ENCODE measurements at regions not wholly inside any gene's neighbourhood (a gene's known extent, or its start where the extent isn't known, plus 50 kb on each side); places are given as distances from the start of the nearest gene placed in this dataset.

DNA sequence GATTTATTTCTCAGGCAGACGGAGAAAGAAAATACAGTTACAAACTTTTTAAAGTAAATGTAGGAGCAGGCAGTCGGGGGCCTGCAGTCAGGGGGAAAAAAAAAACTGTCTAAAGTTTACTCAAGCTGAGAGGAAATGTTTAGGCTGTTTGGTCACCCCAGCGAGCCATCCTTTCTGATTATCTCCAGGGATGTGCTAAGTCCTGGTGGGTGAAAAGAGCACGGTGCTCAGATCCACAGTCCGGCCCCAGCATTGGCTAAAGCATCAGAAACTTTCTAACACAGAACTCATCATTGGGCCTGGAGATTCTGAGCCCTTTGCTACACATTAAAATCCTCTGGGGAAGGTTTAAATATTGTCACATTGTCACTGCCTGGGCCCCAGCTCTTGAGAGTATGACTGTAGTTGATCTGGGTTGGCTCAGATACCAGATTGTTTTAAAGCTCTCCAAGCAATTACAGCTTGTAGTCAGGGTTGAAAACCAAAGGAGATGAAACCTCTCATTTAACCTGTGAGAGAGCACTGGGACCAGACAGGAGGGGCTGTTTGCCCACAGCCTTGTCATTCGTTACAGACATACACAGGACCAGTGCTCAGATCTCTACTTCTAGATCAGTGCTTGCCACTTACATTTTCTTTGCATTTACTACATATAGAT, 131.1 kb upstream of the HTR2A start:
- H3K27me3 ChIP-seq (ENCODE audit: control insufficient read depth in 1 of 2, insufficient read depth in 2 of 2, low read length in 2 of 2): no peaks in the 10 kb centered on the region
- TF ChIP-seq CBFB (CRISPR knock-in tag; IDR thresholded peaks at IDR 0.05) (no peak), GFI1 (CRISPR knock-in tag; IDR thresholded peaks at IDR 0.05; ENCODE audit: borderline replicate concordance) (no peak), ZNF766 (CRISPR knock-in tag; IDR thresholded peaks at IDR 0.05; ENCODE audit: borderline replicate concordance) (no peak), DNMT1 (CRISPR knock-in tag; IDR thresholded peaks at IDR 0.05) (no peak), ZFP1 (CRISPR knock-in tag; IDR thresholded peaks at IDR 0.05) (no peak), ATM (IDR thresholded peaks at IDR 0.05; ENCODE audit: borderline replicate concordance) (no peak), FIP1L1 (IDR thresholded peaks at IDR 0.05; ENCODE audit: borderline replicate concordance, insufficient read depth, low read depth, low read length) (no peak), ZNF335 (CRISPR knock-in tag; IDR thresholded peaks at IDR 0.05) (no peak), GATAD1 (CRISPR knock-in tag; IDR thresholded peaks at IDR 0.05) (no peak)
- TF ChIP-seq, protein P1, sequence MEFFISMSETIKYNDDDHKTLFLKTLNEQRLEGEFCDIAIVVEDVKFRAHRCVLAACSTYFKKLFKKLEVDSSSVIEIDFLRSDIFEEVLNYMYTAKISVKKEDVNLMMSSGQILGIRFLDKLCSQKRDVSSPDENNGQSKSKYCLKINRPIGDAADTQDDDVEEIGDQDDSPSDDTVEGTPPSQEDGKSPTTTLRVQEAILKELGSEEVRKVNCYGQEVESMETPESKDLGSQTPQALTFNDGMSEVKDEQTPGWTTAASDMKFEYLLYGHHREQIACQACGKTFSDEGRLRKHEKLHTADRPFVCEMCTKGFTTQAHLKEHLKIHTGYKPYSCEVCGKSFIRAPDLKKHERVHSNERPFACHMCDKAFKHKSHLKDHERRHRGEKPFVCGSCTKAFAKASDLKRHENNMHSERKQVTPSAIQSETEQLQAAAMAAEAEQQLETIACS (CRISPR knock-in tag; IDR thresholded peaks at IDR 0.05): no peak
- TF ChIP-seq, protein P2, sequence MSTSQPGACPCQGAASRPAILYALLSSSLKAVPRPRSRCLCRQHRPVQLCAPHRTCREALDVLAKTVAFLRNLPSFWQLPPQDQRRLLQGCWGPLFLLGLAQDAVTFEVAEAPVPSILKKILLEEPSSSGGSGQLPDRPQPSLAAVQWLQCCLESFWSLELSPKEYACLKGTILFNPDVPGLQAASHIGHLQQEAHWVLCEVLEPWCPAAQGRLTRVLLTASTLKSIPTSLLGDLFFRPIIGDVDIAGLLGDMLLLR (CRISPR knock-in tag; IDR thresholded peaks at IDR 0.05): no peak
- 2% methylated on average over 6 of the region's 6 CpGs for WGBS (ENCODE audit: low lambda C conversion rate)
- H3K4me3 ChIP-seq (replicated peaks in 1 of 3; ENCODE audit: insufficient read depth in 1 of 3, low read depth in 2 of 3, low read length in 3 of 3): no peak overlapping the region
- DNase-seq (ENCODE audit: low spot score) (no peak), FAIRE-seq (no peak), ATAC-seq (no peak)
- no TSS peak for BruUV-seq (replicated peaks)
- H3K36me3 ChIP-seq (replicated peaks in 1 of 2; ENCODE audit: control insufficient read depth in 1 of 2, insufficient read depth in 2 of 2, low read length in 2 of 2): no peaks in the 10 kb centered on the region
- H2AFZ ChIP-seq (ENCODE audit: low read length): no peak overlapping the region
- no peak overlapping the region for H3K27ac ChIP-seq (ENCODE audit: extremely low read length, insufficient read depth, low read length)
- H4K20me1 ChIP-seq (ENCODE audit: insufficient read depth, low read length): no peaks in the 10 kb centered on the region
- CTCF ChIA-PET (ENCODE audit: low intra/inter-chr PET ratio, low total read pairs): no interaction called here
- POLR2A ChIA-PET: no interaction called here
- H3K79me2 ChIP-seq (ENCODE audit: insufficient read depth, low read length): no peaks in the 10 kb centered on the region
- intact Hi-C loops (cut with micrococcal nuclease; ENCODE audit: unreplicated experiment) (no loop called here), in situ Hi-C loops (cut with HindIII; ENCODE audit: extremely low pct_ligation_motif_present, low pct_unique_long_range_greater_than_20kb) (no loop called here)
- H3K4me2 ChIP-seq (ENCODE audit: low read depth, low read length): no peak overlapping the region
- no peaks in the 10 kb centered on the region for H3K4me1 ChIP-seq (ENCODE audit: insufficient read depth, low read length)
- H3K9me3 ChIP-seq (ENCODE audit: low read length): no peaks in the 10 kb centered on the region
- no peak overlapping the region for H3K9ac ChIP-seq (ENCODE audit: insufficient read depth, low read depth, low read length)

All from HepG2 (cell line).